ENCODE measurements at regions not wholly inside any gene's neighbourhood (a gene's known extent, or its start where the extent isn't known, plus 50 kb on each side); places are given as distances from the start of the nearest gene placed in this dataset.

DNA sequence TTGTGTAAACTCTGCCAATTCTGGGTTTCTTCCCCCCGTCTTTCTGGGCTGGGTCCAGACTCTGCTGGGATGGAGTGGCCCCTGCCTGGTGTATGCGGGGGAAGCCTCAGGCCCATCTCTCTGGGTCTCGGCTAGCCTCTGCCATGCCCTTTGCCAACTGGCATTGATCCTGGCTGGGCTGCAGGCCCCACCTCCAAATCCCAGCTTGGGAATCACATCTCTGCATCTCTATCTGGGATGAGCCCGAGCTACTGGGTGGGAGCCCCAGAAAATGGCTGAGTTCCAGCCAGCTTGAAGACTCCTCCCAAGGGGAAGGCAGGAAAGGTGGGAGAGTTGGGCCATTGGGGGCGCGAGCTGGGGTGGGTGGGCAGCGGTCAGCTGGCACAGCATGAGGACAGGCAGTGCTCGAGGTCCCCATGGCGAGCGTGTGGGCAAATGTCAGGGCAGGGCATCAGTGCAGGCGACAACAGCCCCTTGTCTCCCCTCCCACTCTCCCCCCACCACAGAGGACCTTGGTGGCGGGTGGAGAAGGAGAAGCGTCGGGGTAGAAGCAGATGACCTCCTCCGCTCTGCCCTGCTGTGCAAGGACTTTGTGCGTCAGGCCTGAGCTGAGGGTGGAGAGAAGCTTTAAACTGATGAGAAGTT lies 139.4 kb downstream of the ASB1 start:
- TF ChIP-seq, protein P1, sequence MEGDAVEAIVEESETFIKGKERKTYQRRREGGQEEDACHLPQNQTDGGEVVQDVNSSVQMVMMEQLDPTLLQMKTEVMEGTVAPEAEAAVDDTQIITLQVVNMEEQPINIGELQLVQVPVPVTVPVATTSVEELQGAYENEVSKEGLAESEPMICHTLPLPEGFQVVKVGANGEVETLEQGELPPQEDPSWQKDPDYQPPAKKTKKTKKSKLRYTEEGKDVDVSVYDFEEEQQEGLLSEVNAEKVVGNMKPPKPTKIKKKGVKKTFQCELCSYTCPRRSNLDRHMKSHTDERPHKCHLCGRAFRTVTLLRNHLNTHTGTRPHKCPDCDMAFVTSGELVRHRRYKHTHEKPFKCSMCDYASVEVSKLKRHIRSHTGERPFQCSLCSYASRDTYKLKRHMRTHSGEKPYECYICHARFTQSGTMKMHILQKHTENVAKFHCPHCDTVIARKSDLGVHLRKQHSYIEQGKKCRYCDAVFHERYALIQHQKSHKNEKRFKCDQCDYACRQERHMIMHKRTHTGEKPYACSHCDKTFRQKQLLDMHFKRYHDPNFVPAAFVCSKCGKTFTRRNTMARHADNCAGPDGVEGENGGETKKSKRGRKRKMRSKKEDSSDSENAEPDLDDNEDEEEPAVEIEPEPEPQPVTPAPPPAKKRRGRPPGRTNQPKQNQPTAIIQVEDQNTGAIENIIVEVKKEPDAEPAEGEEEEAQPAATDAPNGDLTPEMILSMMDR (conservative IDR thresholded peaks at IDR 0.05; ENCODE audit: low read length), result no peak
- TF ChIP-seq EZH2phosphoT487 (IDR thresholded peaks at IDR 0.05; ENCODE audit: borderline replicate concordance, low read depth, low read length), result no peak

Measured in OCI-LY7 (cell line).